Keratinocyte (primary cell): ENCODE measurements at regions not wholly inside any gene's neighbourhood (a gene's known extent, or its start where the extent isn't known, plus 50 kb on each side); places are given as distances from the start of the nearest gene placed in this dataset.

ENCODE experiments used
- DNase-seq: peaks from one replicate; pipeline ENCODE4 v3.0.0-alpha.2; 2011; ENCODE audit warnings: low read depth, missing footprints, low spot score
- FAIRE-seq: peaks from 2 replicates; lab custom pipeline; 2011; peaks lifted over from hg19 to GRCh38; lab: Jason Lieb, UNC
- H2AFZ ChIP-seq: 2 replicates; pipeline ENCODE4 v1.6.0; 2012; ENCODE audit warnings: low read length, control low read depth, inconsistent platforms; ENCODE audit not compliant: control insufficient read depth
- H3K27ac ChIP-seq: 2 replicates; pipeline ENCODE4 v1.5.1; 2011; ENCODE audit warnings: low read length; ENCODE audit not compliant: control insufficient read depth, insufficient read depth
- H3K27me3 ChIP-seq: 3 replicates; pipeline ENCODE4 v1.6.0; 2011; ENCODE audit warnings: low read length; ENCODE audit not compliant: control insufficient read depth, insufficient read depth; ENCODE audit errors: extremely low read depth
- H3K36me3 ChIP-seq, 2 experiments: 2 replicates in 1 of 2; 3 replicates in 1 of 2; pipeline ENCODE4 v1.5.1; 2011; ENCODE audit warnings: low read length in 2 of 2, mild to moderate bottlenecking in 1 of 2; ENCODE audit not compliant: control insufficient read depth in 2 of 2, insufficient read depth in 2 of 2; ENCODE audit errors: extremely low read depth in 1 of 2
- H3K4me1 ChIP-seq: 3 replicates; pipeline ENCODE4 v1.5.1; 2011; ENCODE audit warnings: low read length; ENCODE audit not compliant: control insufficient read depth, insufficient read depth; ENCODE audit errors: extremely low read depth
- H3K4me2 ChIP-seq: 3 replicates; pipeline ENCODE4 v1.6.0; 2011; ENCODE audit warnings: low read depth, low read length; ENCODE audit not compliant: control insufficient read depth, insufficient read depth; ENCODE audit errors: extremely low read depth
- H3K4me3 ChIP-seq, 3 experiments: fragments of 200-600 bp in 1 of 3; sonication (generic) in 1 of 3; 2 replicates in 2 of 3; 3 replicates in 1 of 3; pipeline ENCODE4 v1.5.1; 2011 to 2016; ENCODE audit warnings: low read length in 3 of 3, mild to moderate bottlenecking in 3 of 3, control low read depth in 2 of 3, inconsistent platforms in 1 of 3, low read depth in 1 of 3, mixed read lengths in 1 of 3, mixed run types in 1 of 3, moderate library complexity in 1 of 3; ENCODE audit not compliant: control insufficient read depth in 2 of 3, insufficient read depth in 2 of 3; ENCODE audit errors: extremely low read depth in 1 of 3
- H3K79me2 ChIP-seq: 2 replicates; pipeline ENCODE4 v1.6.0; 2012; ENCODE audit warnings: low read length; ENCODE audit not compliant: control insufficient read depth, insufficient read depth
- H3K9ac ChIP-seq: 3 replicates; pipeline ENCODE4 v1.6.0; 2011; ENCODE audit warnings: low read length; ENCODE audit not compliant: control insufficient read depth, insufficient read depth; ENCODE audit errors: extremely low read depth
- H3K9me1 ChIP-seq: 3 replicates; pipeline ENCODE4 v1.6.0; 2011; ENCODE audit warnings: low read length; ENCODE audit not compliant: control insufficient read depth, insufficient read depth; ENCODE audit errors: extremely low read depth
- H3K9me3 ChIP-seq: 2 replicates; pipeline ENCODE4 v1.5.1; 2012; ENCODE audit warnings: low read depth, low read length; ENCODE audit not compliant: control insufficient read depth
- H4K20me1 ChIP-seq: 3 replicates; pipeline ENCODE4 v1.6.0; 2011; ENCODE audit warnings: low read length; ENCODE audit not compliant: control insufficient read depth, insufficient read depth; ENCODE audit errors: extremely low read depth
- EZH2 ChIP-seq: IDR thresholded peaks from one replicate; pipeline ENCODE4 v1.6.1; 2012; ENCODE audit warnings: inconsistent platforms, mild to moderate bottlenecking, low read length, moderate library complexity
- dilution Hi-C: fragments of 300-500 bp; cut with MboI; formaldehyde crosslinking; loops from one replicate; pipeline ENCODE4 v1.7.0; 2020; ENCODE audit warnings: low sequenced_read_pairs; ENCODE audit not compliant: extremely low pct_ligation_motif_present
- TF ChIP-seq, protein P1 (sequence below), 3 experiments: IDR thresholded peaks in 1 of 3; conservative IDR thresholded peaks in 1 of 3; optimal IDR thresholded peaks in 1 of 3; 2 replicates in 2 of 3; 3 replicates in 1 of 3; pipeline versions ENCODE3 to v1.5.1; 2011; ENCODE audit warnings: low read length in 3 of 3, mild to moderate bottlenecking in 3 of 3, moderate library complexity in 2 of 3, control low read depth in 1 of 3, inconsistent platforms in 1 of 3; ENCODE audit not compliant: insufficient read depth in 2 of 3; ENCODE audit errors: extremely low read depth in 1 of 3

GRCh38 chr1:157460381-157460780 lies 91.9 kb downstream of the FCRL5 start:
- Histone ChIP-seq H3K27ac (no peak overlapping the region), H2AFZ (no peak overlapping the region), H3K9ac (no peak overlapping the region), H3K79me2 (no peaks in the 10 kb centered on the region), H3K4me2 (no peak overlapping the region), H3K36me3 (no peaks in the 10 kb centered on the region), H3K4me3 (no peak overlapping the region), H4K20me1 (no peaks in the 10 kb centered on the region), H3K9me1 (no peaks in the 10 kb centered on the region), H3K9me3 (no peaks in the 10 kb centered on the region), H3K27me3 (no peaks in the 10 kb centered on the region), H3K4me1 (no peaks in the 10 kb centered on the region)
- dilution Hi-C loops: no loop called here
- no peak for FAIRE-seq
- no peak for TF ChIP-seq EZH2
- TF ChIP-seq, protein P1, sequence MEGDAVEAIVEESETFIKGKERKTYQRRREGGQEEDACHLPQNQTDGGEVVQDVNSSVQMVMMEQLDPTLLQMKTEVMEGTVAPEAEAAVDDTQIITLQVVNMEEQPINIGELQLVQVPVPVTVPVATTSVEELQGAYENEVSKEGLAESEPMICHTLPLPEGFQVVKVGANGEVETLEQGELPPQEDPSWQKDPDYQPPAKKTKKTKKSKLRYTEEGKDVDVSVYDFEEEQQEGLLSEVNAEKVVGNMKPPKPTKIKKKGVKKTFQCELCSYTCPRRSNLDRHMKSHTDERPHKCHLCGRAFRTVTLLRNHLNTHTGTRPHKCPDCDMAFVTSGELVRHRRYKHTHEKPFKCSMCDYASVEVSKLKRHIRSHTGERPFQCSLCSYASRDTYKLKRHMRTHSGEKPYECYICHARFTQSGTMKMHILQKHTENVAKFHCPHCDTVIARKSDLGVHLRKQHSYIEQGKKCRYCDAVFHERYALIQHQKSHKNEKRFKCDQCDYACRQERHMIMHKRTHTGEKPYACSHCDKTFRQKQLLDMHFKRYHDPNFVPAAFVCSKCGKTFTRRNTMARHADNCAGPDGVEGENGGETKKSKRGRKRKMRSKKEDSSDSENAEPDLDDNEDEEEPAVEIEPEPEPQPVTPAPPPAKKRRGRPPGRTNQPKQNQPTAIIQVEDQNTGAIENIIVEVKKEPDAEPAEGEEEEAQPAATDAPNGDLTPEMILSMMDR (optimal IDR thresholded peaks at IDR 0.05 in 1 of 3, IDR thresholded peaks at IDR 0.05 in 1 of 3, conservative IDR thresholded peaks at IDR 0.05 in 1 of 3; ENCODE audit: extremely low read depth in 1 of 3, insufficient read depth in 2 of 3, low read length in 3 of 3): no peak
- DNase-seq: no peak

DNA sequence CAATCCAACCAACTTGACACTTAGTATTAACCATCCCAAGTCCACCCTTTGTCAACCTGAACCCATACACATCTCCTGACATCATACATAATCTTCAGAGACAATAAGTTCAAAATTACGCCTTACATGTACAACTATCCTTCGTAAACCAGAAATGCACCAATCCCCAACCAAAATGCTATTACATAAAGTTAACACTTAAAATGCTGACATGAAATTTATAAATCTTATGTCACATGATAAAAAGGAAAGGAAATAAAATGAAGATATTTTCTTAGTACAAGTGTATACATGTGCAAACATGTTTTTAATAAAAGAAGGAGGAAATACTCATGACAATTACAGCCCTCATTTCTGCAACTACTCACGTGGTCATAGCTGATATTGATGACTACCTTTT lies 95.0 kb downstream of the FCRL5 start:
- Histone ChIP-seq H2AFZ (no peak overlapping the region), H3K4me3 (no peak overlapping the region), H3K79me2 (no peaks in the 10 kb centered on the region), H3K27ac (no peak overlapping the region), H3K9me1 (no peaks in the 10 kb centered on the region), H3K9ac (no peak overlapping the region), H4K20me1 (no peaks in the 10 kb centered on the region), H3K4me2 (no peak overlapping the region), H3K27me3 (no peaks in the 10 kb centered on the region), H3K9me3 (no peaks in the 10 kb centered on the region), H3K4me1 (no peaks in the 10 kb centered on the region), H3K36me3 (no peaks in the 10 kb centered on the region)
- TF ChIP-seq, protein P1 (optimal IDR thresholded peaks at IDR 0.05 in 1 of 3, IDR thresholded peaks at IDR 0.05 in 1 of 3, conservative IDR thresholded peaks at IDR 0.05 in 1 of 3; ENCODE audit: extremely low read depth in 1 of 3, insufficient read depth in 2 of 3, low read length in 3 of 3): no peak
- no peak for TF ChIP-seq EZH2
- dilution Hi-C loops: no loop called here
- DNase-seq: no peak
- FAIRE-seq: no peak
